ENCODE measurements at regions not wholly inside any gene's neighbourhood (a gene's known extent, or its start where the extent isn't known, plus 50 kb on each side); places are given as distances from the start of the nearest gene placed in this dataset.
"Not testable (repeated sequence)": the region's sequence is repeated elsewhere in the genome, so short reads cannot be mapped to it uniquely, and the experiment has no call there.

DNA sequence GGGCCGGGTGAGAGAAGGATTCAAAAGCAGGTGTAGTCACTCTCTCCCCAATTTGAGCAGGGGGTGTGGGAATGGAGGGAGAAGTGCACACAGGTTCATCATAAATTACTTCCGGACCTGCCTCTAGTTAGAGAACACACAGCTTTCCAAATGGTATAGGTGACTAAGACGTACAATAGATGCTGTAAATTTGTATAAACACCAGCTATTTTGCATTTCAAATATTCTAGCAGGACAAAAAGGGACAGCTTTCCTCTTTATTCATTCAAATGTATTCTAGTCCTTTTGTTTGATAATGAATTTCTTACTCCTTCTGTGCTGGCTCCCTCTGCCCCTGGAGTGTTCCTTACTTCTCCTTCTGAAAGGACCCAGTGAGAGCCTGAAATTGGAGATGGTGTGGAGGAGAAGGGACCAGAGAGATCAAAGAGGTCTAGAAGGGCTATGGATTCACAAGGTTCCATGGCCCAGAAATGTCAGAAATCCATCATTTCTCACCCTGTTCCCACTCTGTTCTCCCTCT is 53.2 kb upstream of the SH3BP4 start:
- no peak for DNase-seq

DNA sequence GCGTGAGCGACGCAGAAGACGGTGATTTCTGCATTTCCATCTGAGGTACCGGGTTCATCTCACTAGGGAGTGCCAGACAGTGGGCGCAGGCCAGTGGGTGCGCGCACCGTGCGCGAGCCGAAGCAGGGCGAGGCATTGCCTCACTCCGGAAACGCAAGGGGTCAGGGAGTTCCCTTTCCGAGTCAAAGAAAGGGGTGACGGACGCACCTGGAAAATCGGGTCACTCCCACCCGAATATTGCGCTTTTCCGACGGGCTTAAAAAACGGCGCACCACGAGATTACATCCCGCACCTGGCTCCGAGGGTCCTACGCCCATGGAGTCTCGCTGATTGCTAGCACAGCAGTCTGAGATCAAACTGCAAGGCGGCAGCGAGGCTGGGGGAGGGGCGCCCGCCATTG is 63.4 kb upstream of the SH3BP4 start:
- DNase-seq = not testable (repeated sequence)

GRCh38 chr2:234887195-234887594 is 64.6 kb upstream of the SH3BP4 start:
- DNase-seq = no peak

DNA sequence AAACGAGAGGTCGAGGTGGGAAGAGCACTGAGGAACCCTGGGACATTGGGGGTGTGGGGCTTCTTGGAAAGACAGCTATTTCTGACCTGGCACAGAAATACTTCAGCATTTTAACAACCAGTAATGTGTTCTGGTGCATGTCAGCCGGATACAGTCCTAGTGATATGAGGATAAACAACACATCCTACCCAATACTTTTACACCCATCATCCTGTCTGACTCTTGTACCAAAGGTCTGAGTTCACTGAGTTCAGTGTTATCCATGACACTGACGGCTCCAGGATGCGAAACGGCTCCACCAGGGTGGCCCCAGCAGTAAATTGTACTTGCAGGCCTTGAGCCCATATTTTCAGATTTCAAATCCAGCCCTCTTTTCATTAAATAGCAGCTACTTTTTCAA is 65.9 kb upstream of the SH3BP4 start:
- no peak for DNase-seq

DNA sequence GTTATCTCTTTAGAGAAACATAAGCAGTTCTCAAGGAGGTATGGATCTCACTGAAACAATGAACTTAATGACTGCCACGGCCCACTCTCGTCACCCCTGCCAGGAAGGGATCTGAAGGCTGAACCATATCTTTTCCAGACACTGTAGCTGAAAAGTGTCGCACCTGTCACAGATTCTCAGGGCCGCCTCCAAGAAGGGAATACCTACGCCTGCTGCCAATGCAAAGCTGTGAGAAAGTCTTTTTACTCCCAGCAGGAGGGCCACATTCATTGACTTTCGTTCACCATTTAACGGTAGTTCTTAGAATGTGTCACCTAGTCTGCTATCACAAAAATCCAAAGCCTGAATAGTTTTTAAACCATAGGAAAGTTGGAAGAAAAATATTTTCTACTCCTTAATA is 66.7 kb upstream of the SH3BP4 start:
- DNase-seq = no peak

DNA sequence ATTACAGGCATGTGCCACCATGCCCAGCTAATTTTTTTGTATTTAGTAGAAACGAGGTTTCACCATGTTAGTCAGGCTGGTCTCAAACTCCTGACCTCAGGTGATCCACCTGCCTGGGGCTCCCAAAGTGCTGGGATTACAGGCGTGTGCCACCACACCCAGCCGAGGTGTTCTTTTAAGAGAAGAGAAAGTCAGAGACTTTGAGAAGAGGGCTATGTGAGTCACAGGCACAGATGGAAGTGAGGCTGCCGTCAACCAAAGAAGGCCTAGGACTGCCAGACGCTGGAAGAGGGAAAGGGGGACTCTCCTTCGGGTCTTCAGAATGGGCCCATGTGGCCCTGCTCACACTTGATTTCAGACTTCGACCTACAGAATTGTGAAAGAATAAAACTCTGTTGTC is 67.2 kb upstream of the SH3BP4 start:
- DNase-seq = no peak

- DNase-seq = peak in 55 of 56 donors; percentile 15 to 94 (median 73)
Observed at GRCh38 chr2:234881413-234882241, 70.2 kb upstream of the SH3BP4 start.

- DNase-seq = no peak
Observed at GRCh38 chr2:234880551-234881211, 71.1 kb upstream of the SH3BP4 start.

- DNase-seq = no peak
Observed at GRCh38 chr2:234879671-234880455, 72.0 kb upstream of the SH3BP4 start.

- not testable (repeated sequence) for DNase-seq
Observed at GRCh38 chr2:234876621-234877020, 75.2 kb upstream of the SH3BP4 start.

DNA sequence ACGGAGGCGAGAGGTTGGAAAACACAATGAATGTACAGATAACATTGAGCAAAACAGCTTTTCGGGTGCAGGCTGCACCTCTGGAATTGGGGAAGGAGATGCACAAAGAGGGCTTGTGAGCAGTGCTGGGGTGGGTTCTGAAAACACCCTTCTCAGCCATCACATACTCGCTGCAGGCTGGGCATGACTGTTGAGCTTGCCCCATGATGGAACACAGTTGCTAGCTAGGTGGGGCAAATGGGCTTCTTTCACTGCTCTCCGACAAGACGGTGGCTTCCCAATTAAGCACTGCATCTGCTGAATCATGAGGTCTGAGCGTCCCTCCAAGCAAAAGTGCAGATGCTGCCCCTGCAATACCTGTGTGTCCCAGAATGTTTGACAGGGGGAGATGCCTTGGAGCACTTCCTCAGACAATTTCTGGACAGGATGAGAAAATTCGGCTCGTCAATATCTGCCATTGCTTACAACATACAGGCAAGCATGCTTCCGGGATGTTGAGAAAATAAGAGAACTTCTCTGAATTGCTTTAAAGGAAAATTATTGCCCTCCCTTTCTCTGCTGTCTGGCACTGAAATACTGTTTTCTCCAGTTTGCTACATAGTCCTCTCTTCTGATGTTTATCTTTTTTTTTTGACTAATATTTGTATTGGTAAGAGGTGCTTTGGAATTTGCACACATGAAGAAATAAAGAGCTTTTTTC is 77.3 kb upstream of the SH3BP4 start:
- DNase-seq = no peak

DNA sequence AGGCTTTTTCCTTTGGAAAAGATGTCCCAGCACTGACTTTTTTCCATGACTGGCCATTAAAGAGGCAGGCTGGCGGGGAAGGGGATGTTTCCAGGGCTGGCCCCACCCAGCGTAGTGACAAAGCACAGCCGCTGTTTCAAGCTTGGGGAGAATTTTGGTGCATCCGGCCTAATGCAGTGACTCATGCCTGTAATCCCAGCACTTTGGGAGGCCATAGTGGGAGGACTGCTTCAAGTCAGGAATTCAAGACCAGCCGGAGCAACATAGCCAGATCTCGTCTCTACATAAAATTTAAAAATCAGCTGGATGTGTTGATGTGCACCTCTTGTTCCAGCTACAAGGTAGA is 78.0 kb upstream of the SH3BP4 start:
- DNase-seq = no peak

- DNase-seq = no peak
Observed at GRCh38 chr2:234873103-234873827, 78.6 kb upstream of the SH3BP4 start.

DNA sequence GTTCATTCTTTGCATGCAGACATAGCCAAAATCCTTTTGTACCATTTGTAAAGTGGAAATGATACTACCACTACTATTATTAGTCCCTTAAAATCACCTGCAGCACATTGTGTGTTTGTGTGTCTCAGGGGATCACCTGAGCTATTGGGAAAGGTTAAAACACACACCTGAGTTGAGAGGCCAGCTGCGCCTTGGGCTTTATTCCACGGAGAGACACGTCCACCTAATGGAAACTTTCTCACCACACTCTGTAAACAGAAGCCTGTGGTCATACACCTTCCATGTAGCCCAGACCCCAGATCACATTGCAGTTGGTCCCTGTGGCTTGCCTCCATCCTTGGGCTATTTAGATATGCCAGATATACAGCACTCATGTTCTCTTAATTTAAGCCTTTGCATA is 81.8 kb upstream of the SH3BP4 start:
- no peak for DNase-seq

DNA sequence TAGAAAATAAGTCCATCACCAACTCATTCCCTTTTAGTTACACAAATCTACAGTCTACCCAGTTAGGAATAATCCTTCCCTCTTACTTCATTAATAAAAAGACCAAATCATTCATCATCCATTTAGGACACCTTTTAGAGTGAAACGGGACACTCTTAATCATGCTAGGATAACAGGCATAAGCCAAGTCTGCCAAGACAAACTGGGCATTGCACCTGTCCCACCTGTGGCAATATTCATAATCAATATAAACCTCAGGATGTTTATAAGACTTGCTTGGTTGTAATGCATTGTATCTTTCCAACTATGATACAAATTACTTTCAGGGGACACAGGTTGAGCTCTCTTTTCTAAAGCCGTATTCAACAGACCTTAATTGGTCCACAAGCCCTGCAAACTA is 82.7 kb upstream of the SH3BP4 start:
- no peak for DNase-seq

DNA sequence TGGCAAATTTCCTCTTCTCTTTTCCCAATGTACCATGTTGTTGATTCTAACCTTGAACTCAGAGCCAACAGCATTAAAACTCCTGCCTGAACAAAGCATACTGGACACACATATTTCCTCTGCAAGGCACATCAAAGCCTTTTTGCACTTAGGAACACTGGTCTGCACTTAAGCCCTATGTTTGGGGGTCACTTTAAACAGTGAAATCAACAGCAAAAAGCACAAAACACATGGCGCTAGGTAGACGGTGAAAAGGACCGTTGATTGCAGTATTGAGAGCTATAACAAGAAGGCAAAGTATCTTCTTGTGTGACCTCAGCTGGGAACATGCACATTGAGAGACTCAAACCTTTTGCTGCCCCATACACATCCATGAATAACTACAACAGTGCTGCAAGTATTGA is 83.9 kb upstream of the SH3BP4 start:
- DNase-seq = no peak

- no peak for DNase-seq
Observed at GRCh38 chr2:234865586-234865985, 86.2 kb upstream of the SH3BP4 start.

DNA sequence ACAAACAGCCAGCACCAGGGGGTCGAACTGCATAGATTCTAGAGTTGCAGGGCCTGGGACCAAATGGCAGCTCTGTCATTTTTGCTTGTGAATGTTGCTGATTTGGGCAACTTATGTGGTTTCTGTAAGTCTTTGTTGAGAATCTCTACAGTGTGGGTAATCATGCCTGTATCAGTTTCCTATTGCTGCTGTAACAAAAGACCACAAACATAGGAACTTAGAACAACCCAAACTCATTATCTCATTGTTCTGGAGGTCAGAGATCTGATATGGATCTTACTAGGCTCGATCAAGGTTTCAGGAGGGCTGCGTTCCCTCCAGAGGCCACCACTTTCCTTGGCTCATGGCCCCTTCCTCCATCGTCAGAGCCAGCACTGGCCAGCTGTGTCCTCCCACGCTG is 86.8 kb upstream of the SH3BP4 start:
- DNase-seq = no peak

- peak in 2 of 56 donors; percentile 7 to 29 for DNase-seq
Observed at GRCh38 chr2:234864506-234864905, 87.3 kb upstream of the SH3BP4 start.

DNA sequence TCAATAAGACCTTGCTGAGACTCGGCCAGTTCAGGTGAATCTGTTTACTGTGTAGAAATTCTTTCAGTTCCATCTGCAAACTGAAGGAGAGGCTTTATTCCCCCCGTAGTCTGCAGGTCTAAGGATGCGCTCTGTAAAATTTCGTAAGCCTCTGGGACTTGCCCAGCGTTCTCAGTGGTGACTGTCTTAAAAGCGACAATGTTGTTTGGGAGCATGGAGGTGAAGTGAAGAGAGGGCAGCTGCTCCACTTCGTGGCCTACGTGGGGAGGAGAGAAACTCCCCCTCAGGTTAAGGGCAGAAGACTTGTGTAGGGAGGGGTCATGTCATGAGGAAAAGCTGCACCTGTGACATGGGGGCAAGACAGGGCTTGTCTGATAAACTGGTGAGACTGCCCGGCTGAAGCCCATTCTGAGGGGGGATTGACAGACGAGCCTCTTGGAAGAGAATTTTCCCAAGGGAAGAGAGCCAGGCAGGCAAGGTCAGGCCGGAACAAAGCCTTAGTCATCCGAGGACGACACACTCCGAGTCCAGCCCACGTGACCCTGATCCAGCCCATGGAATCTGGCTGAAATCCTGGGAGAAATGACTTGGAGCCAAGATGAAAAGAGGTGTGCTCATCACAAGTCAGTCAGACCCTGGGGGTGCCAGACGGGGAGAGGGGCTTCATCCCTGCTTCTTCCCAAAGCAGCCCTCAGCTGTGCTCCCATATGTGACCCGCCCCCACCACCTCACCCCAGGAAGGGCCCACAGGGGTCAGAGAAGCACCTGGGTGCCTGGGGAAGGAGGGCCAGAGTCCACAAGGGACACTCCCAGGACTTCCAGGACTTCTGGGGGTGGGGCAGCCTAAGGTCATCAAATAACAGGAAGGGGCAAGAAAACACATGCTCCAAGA is 88.5 kb upstream of the SH3BP4 start:
- DNase-seq = peak in 30 of 56 donors; percentile 7 to 81 (median 29)
